PC-3 (cell line): ENCODE measurements at regions not wholly inside any gene's neighbourhood (a gene's known extent, or its start where the extent isn't known, plus 50 kb on each side); places are given as distances from the start of the nearest gene placed in this dataset.

Source experiments
- CTCF ChIP-seq: fragments of 300-600 bp; sonication (generic); conservative IDR thresholded peaks from 2 replicates; pipeline ENCODE4 v1.5.1; 2017; ENCODE audit warnings: antibody characterized with exemption, low read depth, mild to moderate bottlenecking, low read length
- EZH2 ChIP-seq: fragments of 300-600 bp; sonication (generic); IDR thresholded peaks from one replicate; pipeline ENCODE4 v1.6.1; 2017; ENCODE audit warnings: antibody characterized with exemption, mild to moderate bottlenecking, low read length; ENCODE audit not compliant: unreplicated experiment

DNA sequence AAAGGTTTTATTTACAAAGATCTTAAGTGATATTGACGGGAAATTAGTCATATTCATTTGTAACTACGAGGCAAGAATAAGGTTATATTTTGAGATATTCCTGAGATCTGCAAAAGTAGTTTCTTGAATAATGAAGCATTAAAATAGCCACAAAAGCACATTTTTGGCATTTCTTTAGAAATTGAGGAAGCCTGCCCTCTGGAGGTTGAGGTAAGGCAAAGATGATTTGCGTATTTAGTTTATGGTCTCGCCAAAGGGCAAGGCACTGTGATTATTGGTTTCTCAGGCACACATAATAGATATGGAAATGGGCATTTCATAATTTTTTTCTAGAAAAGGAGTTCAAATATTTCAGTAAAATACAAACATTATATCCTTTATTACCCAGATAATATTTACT is 143.7 kb upstream of the RPRM start:
- peak; percentile 72 for TF ChIP-seq CTCF
- TF ChIP-seq EZH2: no peak
